Myocyte (in vitro differentiated cells): ENCODE measurements at regions not wholly inside any gene's neighbourhood (a gene's known extent, or its start where the extent isn't known, plus 50 kb on each side); places are given as distances from the start of the nearest gene placed in this dataset.

Experiments used
- DNase-seq: peaks from one replicate; pipeline ENCODE4 v3.0.0-alpha.2; 2012; ENCODE audit warnings: low read depth

DNA sequence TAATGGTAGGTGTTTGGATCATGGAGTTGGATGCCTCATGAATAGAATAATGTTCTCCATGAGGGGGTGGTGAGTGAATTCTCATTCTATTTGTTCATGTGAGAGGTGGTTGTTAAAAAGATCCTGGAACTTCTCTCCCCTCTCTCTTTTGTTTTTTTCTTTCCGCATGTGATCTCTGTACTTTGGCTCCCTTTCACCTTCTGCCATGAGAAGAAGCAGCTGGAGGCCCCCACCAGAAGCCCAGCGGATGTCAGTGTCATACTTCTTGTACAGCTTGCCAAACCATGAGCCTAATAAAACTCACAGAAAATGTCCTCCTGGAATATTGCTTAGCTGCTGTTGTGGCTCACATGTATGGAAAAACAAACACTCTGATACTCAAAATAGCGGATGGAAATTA is 1212.3 kb upstream of the NCAM2 start:
- no peak for DNase-seq

DNA sequence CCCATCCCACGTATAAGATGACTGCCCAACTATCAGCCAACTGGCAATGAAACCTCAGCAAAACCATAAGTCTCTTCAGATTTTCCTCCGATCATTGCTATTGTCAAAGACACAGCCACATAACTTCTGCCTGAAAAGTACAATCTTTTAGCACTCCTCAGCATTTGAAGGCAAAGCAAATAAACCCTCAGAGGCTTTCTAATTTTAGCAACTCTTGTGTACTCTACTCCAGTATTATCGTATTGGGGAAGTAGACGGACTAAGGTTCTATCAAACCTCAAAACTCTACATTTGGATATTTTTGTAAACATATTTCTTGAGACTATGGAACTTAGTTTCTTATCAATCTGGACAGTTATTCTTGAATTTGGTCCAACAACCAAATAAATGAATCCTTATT is 1206.2 kb upstream of the NCAM2 start:
- no peak for DNase-seq

DNA sequence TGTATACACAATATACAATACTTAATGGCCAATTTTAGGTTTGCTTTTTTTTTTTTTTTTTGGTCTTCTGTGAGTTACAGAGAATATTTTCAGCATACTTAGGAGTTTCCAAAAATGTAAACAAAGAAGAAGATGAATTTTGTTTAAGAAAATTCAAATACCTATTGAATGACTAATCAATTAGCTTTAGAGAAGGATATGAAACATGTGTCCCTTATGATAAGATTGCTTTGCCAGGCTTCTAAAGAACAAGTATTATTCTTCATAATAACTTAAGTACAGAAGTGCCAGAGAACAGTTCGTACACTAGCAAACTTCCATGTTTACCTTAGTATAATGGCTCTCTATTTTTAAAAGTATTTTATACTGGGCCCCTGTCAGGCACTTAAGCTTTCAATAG is 1191.0 kb upstream of the NCAM2 start:
- no peak for DNase-seq

DNA sequence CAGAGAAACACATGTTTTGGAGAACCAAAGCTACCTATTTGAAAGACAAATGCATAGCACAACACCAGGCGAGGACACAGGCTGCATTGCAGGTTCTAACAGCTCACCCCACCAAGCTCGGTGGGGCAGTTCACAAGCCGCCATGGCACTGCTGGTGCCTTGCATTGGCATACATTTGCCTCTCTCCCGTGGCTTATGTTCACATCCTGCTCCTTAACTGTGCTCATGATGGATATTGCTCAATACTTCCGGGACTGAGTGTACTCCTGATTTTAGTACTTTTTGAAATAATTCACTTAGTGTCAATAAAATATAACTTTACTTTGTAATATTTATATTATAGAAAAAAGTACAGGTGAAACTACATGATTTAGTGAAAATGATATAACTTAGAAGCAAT is 1187.4 kb upstream of the NCAM2 start:
- DNase-seq = no peak

DNA sequence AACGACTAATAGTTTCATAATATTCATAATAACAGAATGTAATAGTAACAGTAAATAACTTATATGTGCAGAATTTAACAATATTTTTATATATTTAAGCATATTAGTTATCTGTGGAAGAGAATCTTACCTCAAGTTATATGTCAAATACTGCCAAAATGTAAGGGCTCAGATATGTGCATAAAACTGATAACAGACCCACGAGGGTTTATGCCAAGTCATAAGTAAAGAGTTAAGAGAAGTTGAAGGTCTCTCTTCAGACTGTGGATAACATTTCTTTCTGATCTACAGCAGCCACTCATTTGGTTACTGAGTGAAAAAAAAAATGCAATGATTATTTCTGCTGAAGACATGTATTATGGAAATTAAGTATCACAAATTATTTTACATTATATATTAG is 1167.8 kb upstream of the NCAM2 start:
- DNase-seq = no peak

DNA sequence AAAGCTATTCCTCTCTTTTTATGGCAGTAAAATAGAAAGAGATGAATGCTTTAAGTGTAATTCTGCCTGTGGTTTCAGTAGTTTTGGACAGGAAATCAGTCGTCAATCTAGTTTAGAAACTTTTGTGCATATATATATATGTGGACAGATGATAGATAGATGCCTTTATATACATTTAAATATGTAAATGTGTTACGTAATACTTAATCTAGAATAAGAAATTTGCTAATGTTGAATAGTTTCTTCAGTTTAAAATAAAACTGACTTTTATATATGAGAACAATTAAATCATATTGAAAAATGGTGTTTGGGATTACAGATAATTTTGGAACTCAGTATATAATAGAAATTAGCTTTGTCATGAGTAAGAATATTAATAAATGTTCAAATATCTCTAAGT is 1165.7 kb upstream of the NCAM2 start:
- DNase-seq = no peak

DNA sequence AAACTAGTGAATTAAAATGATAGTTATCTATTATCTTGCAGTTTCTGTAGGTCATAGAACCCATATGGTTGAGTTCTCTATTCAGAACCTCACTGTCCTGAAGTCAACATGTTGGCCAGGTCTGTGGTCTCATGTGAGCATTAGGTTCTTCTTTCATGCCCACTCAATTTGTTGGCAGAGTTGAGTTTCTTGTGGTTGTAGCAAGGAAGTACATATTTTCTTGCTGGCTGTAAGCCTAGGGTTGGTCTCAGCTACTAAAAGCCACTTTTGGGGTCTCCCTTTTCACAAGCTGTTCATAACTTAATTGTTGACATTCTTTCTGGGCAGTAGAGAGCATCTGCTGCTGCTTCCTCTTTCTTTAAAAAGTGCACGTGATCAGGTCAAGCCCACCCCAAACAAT is 1165.1 kb upstream of the NCAM2 start:
- no peak for DNase-seq

DNA sequence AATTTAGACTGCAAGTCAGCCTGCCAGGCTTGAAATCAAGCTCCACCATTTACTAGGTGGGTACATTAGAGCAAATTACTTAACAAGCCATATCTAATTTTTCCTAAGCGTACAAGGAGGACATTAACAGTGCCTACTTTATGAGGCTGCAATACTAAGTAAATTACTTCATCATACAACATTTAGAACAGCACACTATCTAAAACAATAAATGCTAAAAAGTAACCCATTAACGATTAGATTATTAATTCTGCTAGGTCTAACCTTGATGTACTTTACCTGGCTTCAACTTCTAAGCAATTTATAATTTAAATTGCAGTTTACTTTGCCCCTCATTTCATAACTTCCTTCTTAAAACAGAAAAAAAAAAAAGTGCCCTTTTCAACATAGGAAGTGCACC is 1155.6 kb upstream of the NCAM2 start:
- no peak for DNase-seq

DNA sequence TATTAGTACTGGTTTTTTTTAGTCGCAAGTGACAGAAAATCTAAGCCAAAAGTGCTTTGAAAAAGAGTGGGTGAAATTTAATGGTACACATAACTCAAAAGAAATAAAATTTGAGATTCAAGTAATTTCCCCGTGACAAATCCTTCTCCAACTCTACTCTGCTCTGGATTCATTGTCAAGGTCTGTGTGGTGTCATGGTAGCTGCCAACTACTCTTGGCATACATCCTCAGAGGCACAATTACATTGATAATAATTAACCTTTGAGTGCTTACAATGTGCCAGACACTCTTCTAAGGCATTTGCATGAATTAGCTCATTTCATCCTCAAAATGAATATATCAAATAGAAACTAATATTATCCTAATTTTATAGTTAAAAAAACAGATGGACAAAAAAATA is 1153.9 kb upstream of the NCAM2 start:
- DNase-seq = no peak

DNA sequence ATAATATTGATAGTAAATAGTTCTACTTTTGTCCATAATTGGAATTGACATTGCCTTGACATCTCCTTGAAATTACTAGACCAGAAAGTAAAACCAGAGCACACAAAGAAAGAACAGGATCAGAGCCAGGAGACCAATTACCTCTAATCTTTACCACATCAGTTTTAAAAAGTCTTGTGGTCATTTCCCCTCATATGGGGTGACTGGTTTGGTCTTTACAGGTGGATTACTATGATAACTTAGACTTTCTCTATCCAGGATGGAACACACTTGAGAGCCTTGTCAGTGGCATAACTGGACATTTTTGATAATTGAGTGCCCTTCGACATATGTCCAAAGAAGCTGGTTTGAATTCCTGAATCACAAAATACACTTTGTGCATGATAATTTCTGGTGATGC is 1148.1 kb upstream of the NCAM2 start:
- DNase-seq = no peak

DNA sequence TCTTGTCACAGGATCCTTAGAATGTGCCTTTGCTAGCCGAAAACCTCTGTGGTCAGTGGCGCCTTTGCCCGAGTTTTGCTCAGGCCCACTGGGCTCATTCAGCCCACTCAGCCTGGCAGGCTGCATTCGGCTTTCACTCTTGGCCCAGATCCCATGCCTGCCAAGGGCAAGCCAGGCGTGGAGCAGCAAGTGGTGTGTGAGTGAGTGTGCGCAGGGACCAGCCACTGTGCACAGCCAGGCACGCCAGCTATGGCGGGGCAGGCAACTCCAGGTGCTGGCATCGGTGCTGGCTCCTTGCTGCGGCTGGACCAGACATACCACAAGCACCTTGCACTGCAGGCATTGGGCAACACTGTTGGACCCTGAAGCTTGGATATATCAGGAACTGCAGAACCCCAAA is 1145.1 kb upstream of the NCAM2 start:
- DNase-seq = no peak

DNA sequence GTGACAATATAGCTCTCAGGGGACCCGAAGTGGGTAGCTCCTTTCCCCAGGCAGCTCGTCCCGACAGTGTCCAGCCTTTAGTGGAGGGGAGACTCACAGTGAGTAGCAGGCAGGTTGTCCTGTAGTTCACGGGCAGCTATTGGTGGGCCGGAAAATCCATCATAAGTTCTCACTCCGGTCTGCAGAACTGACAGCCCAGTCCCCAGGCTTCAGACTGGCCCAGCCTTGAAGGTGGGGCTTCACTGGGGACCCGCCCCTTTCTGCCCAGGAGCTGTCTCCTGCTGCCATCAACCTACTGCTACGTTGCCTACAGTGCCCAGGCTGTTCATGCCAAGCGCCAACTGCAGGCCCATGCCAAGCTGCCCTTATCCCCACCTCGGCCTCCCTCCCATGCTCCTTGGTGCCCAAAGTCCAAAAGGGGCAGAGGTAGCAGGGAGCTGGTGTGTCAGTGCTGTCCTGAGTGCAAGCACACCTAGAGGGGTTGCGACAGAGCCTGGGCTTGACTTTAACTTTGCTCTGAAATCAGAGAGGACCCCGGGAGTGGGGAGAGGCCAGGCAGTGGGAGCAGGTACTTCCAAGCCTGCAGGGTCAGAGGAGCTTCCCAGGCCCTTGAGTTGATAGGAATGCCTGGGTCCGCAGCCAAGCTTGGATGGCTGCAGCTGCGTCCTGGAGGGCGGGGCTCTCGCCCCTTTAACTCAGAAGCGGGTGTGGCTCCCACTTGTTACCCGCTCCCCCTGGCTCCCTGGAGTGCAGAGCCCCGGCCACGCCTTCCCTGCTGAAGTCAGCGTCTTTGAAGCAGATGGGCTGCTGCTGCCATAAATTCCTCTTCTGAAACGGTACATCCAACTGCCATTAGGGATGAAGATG is 1144.3 kb upstream of the NCAM2 start:
- DNase-seq = no peak

DNA sequence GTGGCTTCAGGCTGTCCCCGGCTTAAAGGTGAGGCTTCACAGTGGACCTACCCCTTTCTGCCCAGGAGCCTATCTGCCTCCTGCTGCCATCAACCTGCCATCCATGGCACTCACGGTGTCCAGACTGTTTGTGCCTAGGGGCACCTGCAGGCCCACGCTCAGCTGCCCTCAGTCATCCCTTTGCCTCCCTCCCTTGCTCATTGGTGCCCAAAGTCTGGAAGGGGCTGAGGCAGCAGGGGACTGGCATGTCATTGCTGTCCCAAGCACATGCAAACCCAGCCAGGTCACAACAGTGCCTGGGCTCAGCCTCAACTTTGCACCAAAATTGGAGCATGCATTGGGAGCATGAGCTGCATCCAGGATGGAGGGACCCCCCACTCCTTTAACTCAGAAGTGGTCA is 1142.7 kb upstream of the NCAM2 start:
- DNase-seq = no peak

DNA sequence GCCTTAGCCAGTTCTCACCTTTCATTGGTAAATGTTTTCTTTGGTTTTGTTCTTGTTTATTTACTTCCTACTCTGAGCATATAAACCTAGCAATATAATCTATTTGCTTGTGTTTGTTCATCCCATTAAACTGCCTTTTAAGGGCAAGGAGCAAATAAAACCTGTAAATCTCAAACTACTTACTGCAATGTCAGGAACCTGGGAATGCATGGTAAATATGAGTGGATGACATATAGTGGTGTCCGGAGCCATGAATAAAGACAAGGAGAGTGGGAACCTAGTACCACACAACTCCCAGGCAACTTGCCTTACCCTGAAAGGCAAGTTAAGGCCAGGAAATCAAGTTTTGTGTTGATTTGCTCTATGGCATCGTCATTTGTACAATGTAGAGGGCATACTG is 1133.7 kb upstream of the NCAM2 start:
- no peak for DNase-seq

DNA sequence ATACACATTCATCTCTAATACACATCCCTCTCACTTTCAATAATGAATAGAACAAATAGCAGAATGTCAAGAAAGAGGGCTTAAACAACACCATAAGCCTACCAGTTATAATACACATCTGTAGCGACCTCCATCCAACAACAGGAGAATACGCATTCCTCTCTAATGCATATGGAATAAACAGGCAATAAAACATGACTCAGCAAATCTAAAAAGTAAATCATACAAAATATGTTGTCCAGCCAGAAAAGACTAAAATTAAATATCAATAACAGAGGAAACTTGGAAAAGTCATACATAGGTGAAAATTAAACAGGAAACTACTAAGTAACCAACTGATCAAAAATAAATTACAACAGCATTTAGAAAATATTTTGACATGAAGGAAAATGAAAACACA is 1127.5 kb upstream of the NCAM2 start:
- no peak for DNase-seq

DNA sequence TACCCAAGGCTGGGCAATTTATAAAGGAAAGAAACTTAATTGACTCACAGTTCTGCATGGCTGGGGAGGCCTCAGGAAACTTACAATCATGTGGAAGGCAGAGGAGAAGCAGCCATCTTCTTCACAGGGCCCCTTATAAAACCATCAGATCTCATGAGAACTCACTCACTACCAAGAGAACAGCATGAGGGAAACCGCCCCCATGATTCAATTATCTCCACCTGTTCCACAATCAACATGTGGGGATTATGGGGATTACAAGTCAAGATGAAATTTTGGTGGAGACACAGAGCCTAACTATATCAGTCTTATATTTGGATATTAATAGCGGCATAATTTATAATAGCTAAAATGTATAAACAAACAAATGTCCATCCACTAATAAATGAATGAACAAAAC is 1123.7 kb upstream of the NCAM2 start:
- no peak for DNase-seq

DNA sequence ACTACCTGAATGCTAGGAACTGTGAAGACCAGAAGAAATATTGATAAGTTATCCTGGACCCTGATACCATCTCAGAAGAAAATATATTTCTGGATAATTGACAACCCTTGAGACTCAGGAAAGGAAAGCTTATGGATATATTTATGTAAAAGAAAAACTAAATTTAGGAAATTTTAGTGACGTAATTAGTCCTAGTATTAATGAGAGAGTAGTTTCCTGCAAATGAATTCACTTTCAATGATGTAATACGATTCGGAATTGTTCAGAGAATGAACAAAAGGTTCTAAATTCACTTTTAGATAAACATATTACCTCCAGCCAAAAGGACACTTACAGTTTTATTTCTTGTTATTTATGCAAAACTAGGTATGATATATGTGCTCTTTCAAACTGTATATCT is 1120.1 kb upstream of the NCAM2 start:
- DNase-seq = no peak

DNA sequence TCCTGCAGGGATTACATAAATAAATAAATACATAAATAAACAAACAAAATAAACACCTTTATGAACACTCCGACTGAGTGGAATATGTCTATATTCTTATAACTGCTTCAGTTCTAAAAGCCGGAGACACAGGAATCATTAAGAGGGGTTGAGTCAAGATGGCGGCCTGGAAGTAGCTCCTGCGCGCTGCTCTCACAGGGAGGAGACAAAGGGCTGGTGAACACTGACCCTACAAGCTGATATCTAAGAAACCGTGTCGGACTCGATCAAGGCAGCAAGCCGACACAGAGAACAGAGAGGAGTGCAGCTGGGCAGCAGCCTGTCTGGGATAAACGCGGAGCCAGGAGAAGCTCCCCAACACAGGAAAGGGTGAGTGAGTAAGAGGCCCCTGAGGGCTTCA is 1098.6 kb upstream of the NCAM2 start:
- DNase-seq = no peak

DNA sequence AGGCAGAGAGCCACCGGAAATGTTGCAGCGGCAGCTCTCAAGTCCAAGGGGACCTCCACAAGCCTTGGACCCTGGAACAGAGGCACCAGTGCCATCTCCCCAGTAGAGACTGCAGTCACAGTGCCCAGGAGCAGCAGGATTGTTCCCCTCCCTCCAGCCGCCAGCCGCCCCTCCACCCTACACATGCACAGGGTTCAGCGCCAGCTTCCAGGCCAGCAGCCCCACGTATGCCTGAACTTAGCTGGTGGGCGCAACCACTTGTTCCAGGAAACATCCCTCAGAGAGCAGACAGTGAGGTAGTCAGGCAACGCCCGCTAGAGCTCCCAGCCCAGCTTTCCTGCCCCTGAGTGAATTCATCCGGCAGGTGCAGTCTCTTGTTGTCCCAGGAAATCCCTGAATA is 1098.1 kb upstream of the NCAM2 start:
- no peak for DNase-seq

DNA sequence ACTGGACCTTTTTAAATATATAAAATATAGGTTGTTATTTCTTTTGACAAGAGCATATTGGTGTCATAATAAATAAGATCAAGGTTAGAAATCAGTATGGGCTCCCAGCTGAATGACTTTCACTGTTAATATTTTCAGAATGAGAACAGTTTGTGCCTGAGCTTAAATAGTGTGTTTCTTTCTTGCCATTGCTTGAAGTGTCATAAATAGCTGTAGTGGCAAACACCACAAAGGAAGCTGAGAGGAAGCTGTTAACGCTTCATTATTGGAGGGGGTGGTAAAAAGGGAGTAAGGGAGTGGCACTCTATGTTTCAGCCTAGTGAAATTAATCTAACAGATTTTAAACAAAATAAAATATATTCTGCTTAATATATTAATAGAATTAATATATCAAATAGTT is 1089.8 kb upstream of the NCAM2 start:
- no peak for DNase-seq

DNA sequence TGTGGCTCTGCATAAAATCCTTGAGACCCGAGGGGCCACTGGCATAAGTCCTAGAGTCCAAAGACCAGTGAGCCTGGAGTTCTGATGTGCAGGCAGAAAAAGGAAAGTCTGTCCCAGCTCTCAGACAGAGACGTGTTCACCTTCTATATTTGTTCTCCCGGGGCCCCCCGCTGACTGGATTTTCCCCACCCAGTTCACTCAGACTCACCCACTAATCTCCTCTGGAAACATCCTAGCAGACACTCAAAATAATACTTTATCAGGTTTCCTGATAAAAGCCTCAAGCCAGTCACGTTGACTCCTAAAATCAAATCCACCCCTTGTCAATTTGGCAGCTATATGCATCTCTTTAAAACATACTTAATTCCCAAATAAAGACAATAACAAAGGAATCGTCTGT is 1084.2 kb upstream of the NCAM2 start:
- DNase-seq = no peak

DNA sequence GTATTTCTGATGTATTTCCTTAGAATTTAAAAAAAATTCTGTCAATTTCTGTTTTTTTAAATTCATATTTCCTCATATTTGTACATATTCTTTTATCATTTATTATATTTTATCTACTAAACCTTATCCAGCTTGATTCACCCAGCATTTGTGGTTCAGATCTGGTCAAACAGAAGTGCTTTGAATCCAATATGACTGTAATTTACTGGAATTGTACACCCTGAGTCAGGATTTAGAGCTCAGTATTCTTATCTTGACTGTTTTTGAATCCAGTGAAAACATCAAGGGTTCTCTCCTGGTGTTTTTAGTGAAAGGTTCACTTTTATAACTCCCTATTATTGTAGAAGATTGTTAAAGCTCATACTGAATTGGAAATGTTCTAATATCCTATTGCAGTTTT is 1077.0 kb upstream of the NCAM2 start:
- DNase-seq = no peak

DNA sequence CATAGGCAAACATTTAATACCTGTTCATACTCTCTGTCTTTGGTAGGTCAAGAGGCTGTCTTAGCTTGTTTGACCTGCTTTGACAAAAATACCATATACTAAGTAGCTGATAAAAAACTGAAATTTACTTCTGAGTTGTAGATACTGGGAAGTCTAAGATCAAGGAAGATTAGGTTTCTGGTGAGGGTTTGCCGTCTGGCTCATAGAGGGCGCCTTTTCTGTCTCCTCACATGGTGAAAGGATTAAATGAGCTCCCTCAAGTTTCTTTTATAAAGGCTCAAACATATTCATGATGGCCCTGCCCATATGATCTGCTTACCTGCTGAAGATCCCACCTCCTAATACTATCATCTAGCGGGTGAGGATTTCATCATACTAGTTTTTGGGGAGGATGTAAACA is 1076.1 kb upstream of the NCAM2 start:
- no peak for DNase-seq

DNA sequence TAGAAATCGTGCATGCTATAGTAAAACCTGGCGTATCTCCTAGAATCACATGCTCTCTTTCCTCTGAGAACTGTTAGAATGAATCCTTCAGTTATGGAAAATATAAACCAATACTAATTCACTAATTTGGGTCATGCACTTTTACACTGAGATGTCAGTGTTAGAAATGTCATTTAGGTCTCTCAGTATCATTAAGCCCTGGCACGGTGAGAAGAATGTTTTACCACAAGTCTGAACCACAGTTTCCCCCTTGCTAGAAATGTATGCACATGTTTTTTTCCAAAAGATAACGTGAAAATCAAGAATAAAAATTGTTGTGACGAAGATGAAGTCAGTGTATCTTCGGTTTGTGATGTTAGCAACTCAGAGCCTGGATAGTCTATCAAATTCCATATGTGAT is 1062.7 kb upstream of the NCAM2 start:
- DNase-seq = no peak
